LoVo (cell line): ENCODE measurements at regions not wholly inside any gene's neighbourhood (a gene's known extent, or its start where the extent isn't known, plus 50 kb on each side); places are given as distances from the start of the nearest gene placed in this dataset.
A peak's percentile ranks its signal among the peaks of the same experiment; 100 is the strongest.
"Not testable (repeated sequence)": the region's sequence is repeated elsewhere in the genome, so short reads cannot be mapped to it uniquely, and the experiment has no call there.

Source experiments
- DNase-seq: peaks from one replicate; pipeline ENCODE4 v3.0.0-alpha.2; 2016; ENCODE audit warnings: low spot score

GRCh38 chr1:14137411-14138134 is 437.6 kb downstream of the PRDM2 start:
- no peak for DNase-seq

GRCh38 chr1:14138135-14138506 is 438.1 kb downstream of the PRDM2 start:
- DNase-seq = no peak

GRCh38 chr1:14138687-14139086 is 438.7 kb downstream of the PRDM2 start:
- DNase-seq = no peak

GRCh38 chr1:14140831-14141401 is 440.9 kb downstream of the PRDM2 start:
- DNase-seq = peak; percentile 12

GRCh38 chr1:14141656-14142055 is 441.7 kb downstream of the PRDM2 start:
- no peak for DNase-seq

GRCh38 chr1:14142397-14143100 is 442.6 kb downstream of the PRDM2 start:
- no peak for DNase-seq

GRCh38 chr1:14143777-14144176 is 443.8 kb downstream of the PRDM2 start:
- DNase-seq = no peak

GRCh38 chr1:14148526-14148925 is 448.5 kb downstream of the PRDM2 start:
- DNase-seq = no peak

GRCh38 chr1:14149431-14149830 is 449.1 kb upstream of the KAZN start:
- DNase-seq = no peak

- no peak for DNase-seq
These were observed 441.9 kb upstream of the KAZN start for GRCh38 chr1:14156543-14156942.

GRCh38 chr1:14160781-14161180 is 437.7 kb upstream of the KAZN start:
- DNase-seq = no peak

GRCh38 chr1:14163246-14163645 is 435.2 kb upstream of the KAZN start:
- no peak for DNase-seq

- no peak for DNase-seq
These were observed 433.1 kb upstream of the KAZN start for GRCh38 chr1:14165371-14165801.

GRCh38 chr1:14167884-14168283 is 430.6 kb upstream of the KAZN start:
- DNase-seq = no peak

GRCh38 chr1:14168326-14169063 is 430.0 kb upstream of the KAZN start:
- no peak for DNase-seq

- no peak for DNase-seq
These were observed 424.9 kb upstream of the KAZN start for GRCh38 chr1:14173598-14173997.

GRCh38 chr1:14177866-14178265 is 420.6 kb upstream of the KAZN start:
- not testable (repeated sequence) for DNase-seq

GRCh38 chr1:14180738-14181137 is 417.7 kb upstream of the KAZN start:
- DNase-seq = no peak

- no peak for DNase-seq
These were observed 417.2 kb upstream of the KAZN start for GRCh38 chr1:14181191-14181795.

GRCh38 chr1:14182856-14183255 is 415.6 kb upstream of the KAZN start:
- no peak for DNase-seq

GRCh38 chr1:14183329-14183728 is 415.2 kb upstream of the KAZN start:
- DNase-seq = no peak

- DNase-seq = no peak
These were observed 414.0 kb upstream of the KAZN start for GRCh38 chr1:14184454-14184853.
